ENCODE measurements at regions not wholly inside any gene's neighbourhood (a gene's known extent, or its start where the extent isn't known, plus 50 kb on each side); places are given as distances from the start of the nearest gene placed in this dataset.

- TF ChIP-seq CTCF (IDR thresholded peaks at IDR 0.05) (no peak), POLR2A (IDR thresholded peaks at IDR 0.05) (no peak), POLR2AphosphoS5 (IDR thresholded peaks at IDR 0.05) (no peak)
Observed at GRCh38 chr5:87053146-87053545, 214.5 kb upstream of the RASA1 start.
